Breast epithelium (tissue), 4 donors: ENCODE measurements at regions not wholly inside any gene's neighbourhood (a gene's known extent, or its start where the extent isn't known, plus 50 kb on each side); places are given as distances from the start of the nearest gene placed in this dataset.

Source experiments
- DNase-seq, 2 donors: peaks; one replicate each; pipeline ENCODE4 v3.0.0-alpha.2; 2019; ENCODE audit warnings: low spot score in 2 of 2
- H3K27ac ChIP-seq, 2 donors: fragments of 200-600 bp; sonication (generic) in 1 of 2; one replicate each; pipeline ENCODE4 v1.5.1; 2016 to 2019; ENCODE audit warnings: mild to moderate bottlenecking in 1 of 2
- H3K27me3 ChIP-seq, 2 donors: fragments of 200-600 bp; sonication (generic) in 1 of 2; one replicate each; pipeline versions ENCODE4 v1.5.1 to v1.6.0; 2017 to 2019; ENCODE audit warnings: control low read depth in 1 of 2, mild to moderate bottlenecking in 1 of 2
- H3K36me3 ChIP-seq: fragments of 200-600 bp; one replicate; pipeline ENCODE4 v1.5.1; 2019
- H3K4me1 ChIP-seq, 2 donors: fragments of 200-600 bp; sonication (generic); one replicate each; pipeline ENCODE4 v1.5.1; 2016 to 2019; ENCODE audit warnings: control low read depth in 1 of 2
- H3K4me3 ChIP-seq, 3 donors: fragments of 200-600 bp; sonication (generic); 1 replicate in 2 of 3; 2 replicates in 1 of 3; pipeline ENCODE4 v1.5.1; 2016 to 2019; ENCODE audit warnings: mild to moderate bottlenecking in 3 of 3, moderate library complexity in 2 of 3
- H3K9me3 ChIP-seq, 2 donors: fragments of 200-600 bp; sonication (generic) in 1 of 2; one replicate each; pipeline ENCODE4 v1.5.1; 2016 to 2019; ENCODE audit warnings: control low read depth in 1 of 2
- CTCF ChIP-seq, 3 donors: fragments of 450-650 bp; IDR thresholded peaks; one replicate each; pipeline ENCODE4 v1.5.1; 2016 to 2017; ENCODE audit warnings: antibody characterized with exemption in 3 of 3, mild to moderate bottlenecking in 3 of 3, moderate library complexity in 3 of 3
- POLR2A ChIP-seq: fragments of 450-650 bp; IDR thresholded peaks from one replicate; pipeline ENCODE4 v1.6.1; 2016; ENCODE audit warnings: antibody characterized with exemption, mild to moderate bottlenecking, moderate library complexity
- POLR2AphosphoS5 ChIP-seq, 3 donors: sonication (generic); formaldehyde crosslinking; IDR thresholded peaks; one replicate each; pipeline ENCODE4 v1.6.1; 2017; ENCODE audit warnings: antibody characterized with exemption in 3 of 3
- intact Hi-C: fragments of 100-400 bp; cut with DNase I; formaldehyde crosslinking; loops from one replicate; pipeline ENCODE4 v1.15.1; 2023; ENCODE audit warnings: low total_unique reads

- H3K27me3 ChIP-seq = peaks cover 0 to 34% of the 10 kb centered on the region in 2 donors
- TF ChIP-seq CTCF (IDR thresholded peaks at IDR 0.05) (no peak), POLR2AphosphoS5 (IDR thresholded peaks at IDR 0.05) (no peak), POLR2A (no peak)
Observed at GRCh38 chr15:47182818-47183217, 534.5 kb upstream of the SEMA6D start.

GRCh38 chr15:47184003-47184907 lies 533.0 kb upstream of the SEMA6D start:
- DNase-seq = no peak
- no peak for TF ChIP-seq CTCF (IDR thresholded peaks at IDR 0.05)
- TF ChIP-seq POLR2AphosphoS5 (IDR thresholded peaks at IDR 0.05) = no peak
- no peak for TF ChIP-seq POLR2A
- Histone ChIP-seq H3K9me3 (no peaks in the 10 kb centered on the region), H3K36me3 (no peaks in the 10 kb centered on the region), H3K27me3 (peaks cover 0 to 31% of the 10 kb centered on the region in 2 donors), H3K4me3 (peak overlapping the region; percentile 45 to 76 (median 54)), H3K27ac (no peak overlapping the region), H3K4me1 (no peaks in the 10 kb centered on the region)
- intact Hi-C loops = no loop called here

More at GRCh38 chr15:47182818-47183217, 534.5 kb upstream of the SEMA6D start:
- Histone ChIP-seq H3K9me3 (no peaks in the 10 kb centered on the region), H3K4me1 (no peaks in the 10 kb centered on the region), H3K4me3 (no peak overlapping the region), H3K36me3 (no peaks in the 10 kb centered on the region), H3K27ac (no peak overlapping the region)
- intact Hi-C loops = no loop called here
- no peak for DNase-seq

- intact Hi-C loops = no loop called here
Observed at GRCh38 chr15:47184908-47185801, 532.1 kb upstream of the SEMA6D start.

GRCh38 chr15:47186075-47186474 lies 531.2 kb upstream of the SEMA6D start:
- DNase-seq = no peak
- TF ChIP-seq POLR2AphosphoS5 (IDR thresholded peaks at IDR 0.05) = no peak
- H3K4me1 ChIP-seq = no peaks in the 10 kb centered on the region
- no peaks in the 10 kb centered on the region for H3K9me3 ChIP-seq
- H3K36me3 ChIP-seq = no peaks in the 10 kb centered on the region
- intact Hi-C loops = no loop called here
- H3K27me3 ChIP-seq = peaks cover 0 to 31% of the 10 kb centered on the region in 2 donors
- no peak overlapping the region for H3K4me3 ChIP-seq
- H3K27ac ChIP-seq = no peak overlapping the region

More at GRCh38 chr15:47184908-47185801, 532.1 kb upstream of the SEMA6D start:
- H3K27me3 ChIP-seq = peaks cover 0 to 31% of the 10 kb centered on the region in 2 donors
- no peaks in the 10 kb centered on the region for H3K4me1 ChIP-seq
- H3K9me3 ChIP-seq = no peaks in the 10 kb centered on the region
- no peak for DNase-seq
- no peak overlapping the region for H3K27ac ChIP-seq
- no peaks in the 10 kb centered on the region for H3K36me3 ChIP-seq
- TF ChIP-seq POLR2A (no peak), POLR2AphosphoS5 (IDR thresholded peaks at IDR 0.05) (no peak), CTCF (IDR thresholded peaks at IDR 0.05) (no peak)
- H3K4me3 ChIP-seq = peak overlapping the region; percentile 45 to 76 (median 54)

GRCh38 chr15:47188758-47189507 lies 528.4 kb upstream of the SEMA6D start:
- Histone ChIP-seq H3K9me3 (no peaks in the 10 kb centered on the region), H3K27me3 (peaks cover 0 to 21% of the 10 kb centered on the region in 2 donors), H3K4me1 (no peaks in the 10 kb centered on the region), H3K27ac (no peak overlapping the region), H3K36me3 (no peaks in the 10 kb centered on the region), H3K4me3 (no peak overlapping the region)
- intact Hi-C loops = no loop called here
- no peak for TF ChIP-seq CTCF (IDR thresholded peaks at IDR 0.05)
- no peak for TF ChIP-seq POLR2AphosphoS5 (IDR thresholded peaks at IDR 0.05)
- no peak for TF ChIP-seq POLR2A
- DNase-seq = no peak
